Sigmoid colon (tissue), 6 donors: ENCODE measurements at regions not wholly inside any gene's neighbourhood (a gene's known extent, or its start where the extent isn't known, plus 50 kb on each side); places are given as distances from the start of the nearest gene placed in this dataset.
A peak's percentile ranks its signal among the peaks of the same experiment; 100 is the strongest.

ENCODE experiments used
- DNase-seq: peaks from one replicate; pipeline ENCODE4 v3.0.0-alpha.2; 2019
- H3K27ac ChIP-seq, 4 donors: fragments of 200-600 bp; sonication (generic); one replicate each; pipeline ENCODE4 v1.5.1; 2016 to 2019; ENCODE audit warnings: mild to moderate bottlenecking in 1 of 4
- H3K27me3 ChIP-seq, 3 donors: fragments of 200-600 bp; sonication (generic); one replicate each; pipeline ENCODE4 v1.5.1; 2019; ENCODE audit warnings: mild to moderate bottlenecking in 1 of 3
- H3K36me3 ChIP-seq, 4 donors: fragments of 200-600 bp; sonication (generic); one replicate each; pipeline ENCODE4 v1.5.1; 2016 to 2019
- H3K4me1 ChIP-seq, 4 donors: fragments of 200-600 bp; sonication (generic); one replicate each; pipeline ENCODE4 v1.5.1; 2017 to 2019
- H3K4me3 ChIP-seq, 4 donors: fragments of 200-600 bp; sonication (generic); one replicate each; pipeline ENCODE4 v1.5.1; 2017 to 2019; ENCODE audit warnings: mild to moderate bottlenecking in 2 of 4, moderate library complexity in 1 of 4
- H3K9me3 ChIP-seq, 4 donors: fragments of 200-600 bp in 3 of 4; sonication (generic) in 3 of 4; one replicate each; pipeline versions ENCODE4 v1.5.1 to v1.6.1; 2013 to 2019
- EP300 ChIP-seq, 4 donors: sonication (generic); formaldehyde crosslinking; IDR thresholded peaks; one replicate each; pipeline ENCODE4 v1.6.1; 2017; ENCODE audit warnings: antibody characterized with exemption in 4 of 4
- POLR2A ChIP-seq, 2 donors: fragments of 450-650 bp; IDR thresholded peaks; one replicate each; pipeline ENCODE4 v1.6.1; 2016; ENCODE audit warnings: antibody characterized with exemption in 2 of 2, mild to moderate bottlenecking in 2 of 2, moderate library complexity in 2 of 2
- POLR2AphosphoS5 ChIP-seq, 4 donors: sonication (generic); formaldehyde crosslinking; IDR thresholded peaks; one replicate each; pipeline ENCODE4 v1.6.1; 2017; ENCODE audit warnings: antibody characterized with exemption in 4 of 4
- WGBS, 2 donors: extraction: QIAGEN DNeasy Blood & Tissue Kit; methylation state at CpG; one replicate each; pipeline ENCODE4 v1.1.7; 2013; 5-methylcytosine and 5-hydroxymethylcytosine counted together
- intact Hi-C: fragments of 100-400 bp; cut with DNase I; formaldehyde crosslinking; loops from one replicate; pipeline ENCODE4 v1.15.1; 2023
- TF ChIP-seq, protein P1 (sequence below), 4 experiments: fragments of 450-650 bp in 3 of 4; fragments of 200-600 bp in 1 of 4; IDR thresholded peaks; one replicate each; pipeline ENCODE4 v1.5.1; 2016 to 2019; ENCODE audit warnings: antibody characterized with exemption in 4 of 4, mild to moderate bottlenecking in 3 of 4, moderate library complexity in 2 of 4
- donor health status: healthy with polysubstance abuse.
- donor health status: healthy.

DNA sequence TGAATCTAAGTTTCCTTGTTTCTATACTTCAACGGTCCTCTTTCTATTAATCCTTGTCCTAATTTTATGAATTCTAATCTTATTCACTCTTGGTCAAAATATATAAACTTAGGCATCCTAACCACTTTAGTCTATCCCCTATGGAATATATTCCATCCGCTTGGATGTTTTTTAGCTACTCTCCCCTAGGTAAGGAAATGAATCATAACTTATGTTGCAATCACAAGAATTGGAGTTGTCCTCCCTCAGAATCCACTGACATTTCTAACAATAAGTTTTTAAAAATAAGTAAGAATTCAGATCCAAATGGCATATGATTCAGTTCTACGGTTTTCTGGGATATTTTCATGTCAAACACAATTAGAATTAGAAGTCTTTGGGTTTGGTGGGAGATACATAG is 1081.6 kb downstream of the SORCS1 start:
- Histone ChIP-seq H3K27me3 (no peaks in the 10 kb centered on the region), H3K36me3 (no peaks in the 10 kb centered on the region), H3K4me1 (no peaks in the 10 kb centered on the region), H3K4me3 (no peak overlapping the region), H3K9me3 (no peaks in the 10 kb centered on the region), H3K27ac (no peak overlapping the region)
- no peak for DNase-seq
- TF ChIP-seq POLR2A (IDR thresholded peaks at IDR 0.05) (no peak), EP300 (IDR thresholded peaks at IDR 0.05) (no peak), POLR2AphosphoS5 (IDR thresholded peaks at IDR 0.05) (no peak)
- TF ChIP-seq, protein P1, sequence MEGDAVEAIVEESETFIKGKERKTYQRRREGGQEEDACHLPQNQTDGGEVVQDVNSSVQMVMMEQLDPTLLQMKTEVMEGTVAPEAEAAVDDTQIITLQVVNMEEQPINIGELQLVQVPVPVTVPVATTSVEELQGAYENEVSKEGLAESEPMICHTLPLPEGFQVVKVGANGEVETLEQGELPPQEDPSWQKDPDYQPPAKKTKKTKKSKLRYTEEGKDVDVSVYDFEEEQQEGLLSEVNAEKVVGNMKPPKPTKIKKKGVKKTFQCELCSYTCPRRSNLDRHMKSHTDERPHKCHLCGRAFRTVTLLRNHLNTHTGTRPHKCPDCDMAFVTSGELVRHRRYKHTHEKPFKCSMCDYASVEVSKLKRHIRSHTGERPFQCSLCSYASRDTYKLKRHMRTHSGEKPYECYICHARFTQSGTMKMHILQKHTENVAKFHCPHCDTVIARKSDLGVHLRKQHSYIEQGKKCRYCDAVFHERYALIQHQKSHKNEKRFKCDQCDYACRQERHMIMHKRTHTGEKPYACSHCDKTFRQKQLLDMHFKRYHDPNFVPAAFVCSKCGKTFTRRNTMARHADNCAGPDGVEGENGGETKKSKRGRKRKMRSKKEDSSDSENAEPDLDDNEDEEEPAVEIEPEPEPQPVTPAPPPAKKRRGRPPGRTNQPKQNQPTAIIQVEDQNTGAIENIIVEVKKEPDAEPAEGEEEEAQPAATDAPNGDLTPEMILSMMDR (IDR thresholded peaks at IDR 0.05): no peak
- intact Hi-C loops: no loop called here
- WGBS, 2 donors: 76 to 85% methylated on average over 3 of the region's 3 CpGs

DNA sequence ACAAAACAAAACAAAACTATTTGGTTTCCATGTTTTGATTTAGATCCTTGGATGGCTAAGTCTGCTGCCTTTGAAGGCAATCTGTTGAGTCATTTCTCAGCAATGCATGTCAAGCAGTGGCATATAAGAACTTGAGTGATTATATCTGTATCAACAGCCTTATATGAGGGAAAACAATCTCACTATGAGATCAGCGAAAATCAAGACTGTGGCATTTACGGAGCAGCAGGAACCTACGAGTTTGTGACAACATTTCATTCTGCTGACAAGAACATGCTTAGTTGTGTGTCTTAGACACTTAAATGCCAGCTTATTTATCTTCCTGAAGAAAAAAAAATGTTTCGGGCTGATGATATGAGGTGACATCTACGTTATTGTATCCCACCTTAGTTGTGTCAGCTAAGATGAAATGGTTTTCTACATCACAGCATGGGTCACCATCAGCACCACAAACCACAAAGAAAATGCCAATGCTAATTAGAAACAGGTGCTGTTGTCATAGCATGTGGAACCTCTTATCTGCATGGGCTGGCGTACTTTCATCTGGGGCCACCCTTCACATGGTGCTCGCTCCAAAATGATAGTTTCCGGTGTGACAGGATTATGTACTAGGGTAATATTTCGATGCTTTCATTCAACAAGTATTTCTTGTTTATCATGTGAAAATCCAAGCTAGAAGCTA is 1085.5 kb downstream of the SORCS1 start:
- intact Hi-C loops: no loop called here
- TF ChIP-seq POLR2AphosphoS5 (IDR thresholded peaks at IDR 0.05) (no peak), EP300 (IDR thresholded peaks at IDR 0.05) (no peak), POLR2A (IDR thresholded peaks at IDR 0.05) (no peak)
- TF ChIP-seq, protein P1 (IDR thresholded peaks at IDR 0.05): no peak
- no peak overlapping the region for H3K4me3 ChIP-seq
- no peak for DNase-seq
- WGBS, 2 donors: 73 to 74% methylated on average over 9 of the region's 9 CpGs
- no peaks in the 10 kb centered on the region for H3K9me3 ChIP-seq
- no peaks in the 10 kb centered on the region for H3K27me3 ChIP-seq
- H3K27ac ChIP-seq: no peak overlapping the region
- H3K36me3 ChIP-seq: no peaks in the 10 kb centered on the region
- no peaks in the 10 kb centered on the region for H3K4me1 ChIP-seq

DNA sequence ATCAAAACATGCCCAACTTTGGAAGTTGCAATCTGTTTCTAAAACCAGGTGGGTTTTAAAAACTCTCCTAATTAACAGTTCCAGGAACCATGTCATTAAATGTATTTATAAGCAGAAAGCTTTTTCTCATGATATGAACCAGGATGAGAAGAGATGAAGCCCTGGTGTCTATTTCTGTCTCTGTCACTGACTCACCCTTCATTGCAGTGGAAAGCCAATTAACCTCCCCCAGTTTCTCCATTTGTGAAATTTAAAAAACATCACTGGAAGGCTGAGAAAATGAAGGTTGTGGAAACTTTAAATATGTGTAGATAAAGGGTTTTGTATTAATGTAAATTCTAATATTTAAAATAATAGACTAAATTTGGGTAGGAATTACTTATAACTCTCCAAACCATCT is 1088.0 kb downstream of the SORCS1 start:
- H3K4me1 ChIP-seq: no peaks in the 10 kb centered on the region

GRCh38 chr10:106053061-106053460 is 1111.4 kb downstream of the SORCS1 start:
- Histone ChIP-seq H3K36me3 (no peaks in the 10 kb centered on the region), H3K27ac (no peak overlapping the region), H3K27me3 (no peaks in the 10 kb centered on the region), H3K4me1 (no peaks in the 10 kb centered on the region), H3K9me3 (no peaks in the 10 kb centered on the region), H3K4me3 (no peak overlapping the region)
- TF ChIP-seq, protein P1 (IDR thresholded peaks at IDR 0.05): no peak
- TF ChIP-seq POLR2A (IDR thresholded peaks at IDR 0.05): no peak
- no peak for TF ChIP-seq POLR2AphosphoS5 (IDR thresholded peaks at IDR 0.05)
- TF ChIP-seq EP300 (IDR thresholded peaks at IDR 0.05): no peak
- DNase-seq: no peak
- WGBS, 2 donors: 83 to 87% methylated on average over 6 of the region's 6 CpGs
- intact Hi-C loops: no loop called here

More for the DNA sequence above, 1088.0 kb downstream of the SORCS1 start:
- no peak overlapping the region for H3K27ac ChIP-seq
- H3K4me3 ChIP-seq: no peak overlapping the region
- DNase-seq: no peak
- no peaks in the 10 kb centered on the region for H3K36me3 ChIP-seq
- H3K27me3 ChIP-seq: no peaks in the 10 kb centered on the region
- H3K9me3 ChIP-seq: no peaks in the 10 kb centered on the region
- intact Hi-C loops: no loop called here
- TF ChIP-seq POLR2AphosphoS5 (IDR thresholded peaks at IDR 0.05) (no peak), POLR2A (IDR thresholded peaks at IDR 0.05) (no peak), EP300 (IDR thresholded peaks at IDR 0.05) (no peak)
- TF ChIP-seq, protein P1 (IDR thresholded peaks at IDR 0.05): no peak

- peak overlapping the region in 1 of 4 donors; percentile 26 for H3K27ac ChIP-seq
- 29 to 45% methylated on average over 2 of the region's 2 CpGs for WGBS, 2 donors
- no peak overlapping the region for H3K4me3 ChIP-seq
- peaks cover 0 to 4% (median 0%) of the 10 kb centered on the region in 4 donors for H3K4me1 ChIP-seq
- no peak for DNase-seq
- TF ChIP-seq EP300 (IDR thresholded peaks at IDR 0.05) (no peak), POLR2A (IDR thresholded peaks at IDR 0.05) (no peak), POLR2AphosphoS5 (IDR thresholded peaks at IDR 0.05) (no peak)
- TF ChIP-seq, protein P1 (IDR thresholded peaks at IDR 0.05): no peak
- intact Hi-C loops: no loop called here
- H3K36me3 ChIP-seq: no peaks in the 10 kb centered on the region
- no peaks in the 10 kb centered on the region for H3K27me3 ChIP-seq
- no peaks in the 10 kb centered on the region for H3K9me3 ChIP-seq
Measured at GRCh38 chr10:106044503-106044902, 1120.0 kb downstream of the SORCS1 start.
